ENCODE measurements at regions not wholly inside any gene's neighbourhood (a gene's known extent, or its start where the extent isn't known, plus 50 kb on each side); places are given as distances from the start of the nearest gene placed in this dataset.

DNA sequence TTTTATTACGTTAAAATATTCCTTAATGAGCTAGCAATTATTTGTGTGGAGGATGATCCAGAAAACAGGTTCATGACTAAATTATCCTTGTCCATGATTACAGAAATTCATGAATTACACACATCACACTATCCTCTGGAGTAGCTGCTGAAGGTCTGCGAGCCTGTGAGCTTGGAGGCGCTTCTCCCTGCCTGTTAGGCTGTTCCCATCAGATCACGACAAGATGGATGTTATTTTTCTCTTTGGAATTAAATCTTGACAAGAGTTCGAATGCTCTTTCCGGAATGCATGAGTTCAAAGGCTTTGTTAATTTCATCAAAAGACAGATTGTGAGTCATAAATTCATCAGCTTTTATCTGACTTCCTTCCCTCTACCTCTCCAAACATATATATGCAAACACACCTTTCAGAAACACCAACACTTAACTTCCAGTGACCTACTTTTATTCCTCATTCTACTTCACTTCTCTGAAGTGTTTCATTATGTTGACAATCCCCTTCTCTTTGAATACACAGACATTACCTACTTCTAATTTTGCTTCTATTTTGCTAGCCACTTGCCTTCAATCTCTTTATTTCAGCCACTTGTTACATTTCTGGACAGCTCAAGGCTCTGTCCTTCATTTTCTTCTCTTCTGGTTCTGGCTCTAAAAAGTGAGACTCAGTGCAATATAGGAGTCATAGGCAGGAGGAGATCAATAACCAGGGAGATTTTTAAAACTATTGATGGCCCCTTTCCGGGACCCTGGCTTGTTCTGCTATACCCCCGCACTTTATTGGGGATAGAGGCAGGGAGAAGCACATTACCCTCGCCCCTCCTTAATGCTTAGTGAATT lies 274.6 kb downstream of the BTG1 start:
- TF ChIP-seq, protein P1, sequence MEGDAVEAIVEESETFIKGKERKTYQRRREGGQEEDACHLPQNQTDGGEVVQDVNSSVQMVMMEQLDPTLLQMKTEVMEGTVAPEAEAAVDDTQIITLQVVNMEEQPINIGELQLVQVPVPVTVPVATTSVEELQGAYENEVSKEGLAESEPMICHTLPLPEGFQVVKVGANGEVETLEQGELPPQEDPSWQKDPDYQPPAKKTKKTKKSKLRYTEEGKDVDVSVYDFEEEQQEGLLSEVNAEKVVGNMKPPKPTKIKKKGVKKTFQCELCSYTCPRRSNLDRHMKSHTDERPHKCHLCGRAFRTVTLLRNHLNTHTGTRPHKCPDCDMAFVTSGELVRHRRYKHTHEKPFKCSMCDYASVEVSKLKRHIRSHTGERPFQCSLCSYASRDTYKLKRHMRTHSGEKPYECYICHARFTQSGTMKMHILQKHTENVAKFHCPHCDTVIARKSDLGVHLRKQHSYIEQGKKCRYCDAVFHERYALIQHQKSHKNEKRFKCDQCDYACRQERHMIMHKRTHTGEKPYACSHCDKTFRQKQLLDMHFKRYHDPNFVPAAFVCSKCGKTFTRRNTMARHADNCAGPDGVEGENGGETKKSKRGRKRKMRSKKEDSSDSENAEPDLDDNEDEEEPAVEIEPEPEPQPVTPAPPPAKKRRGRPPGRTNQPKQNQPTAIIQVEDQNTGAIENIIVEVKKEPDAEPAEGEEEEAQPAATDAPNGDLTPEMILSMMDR (IDR thresholded peaks at IDR 0.05; ENCODE audit: insufficient read depth, low read depth, low read length): no peak

DNA sequence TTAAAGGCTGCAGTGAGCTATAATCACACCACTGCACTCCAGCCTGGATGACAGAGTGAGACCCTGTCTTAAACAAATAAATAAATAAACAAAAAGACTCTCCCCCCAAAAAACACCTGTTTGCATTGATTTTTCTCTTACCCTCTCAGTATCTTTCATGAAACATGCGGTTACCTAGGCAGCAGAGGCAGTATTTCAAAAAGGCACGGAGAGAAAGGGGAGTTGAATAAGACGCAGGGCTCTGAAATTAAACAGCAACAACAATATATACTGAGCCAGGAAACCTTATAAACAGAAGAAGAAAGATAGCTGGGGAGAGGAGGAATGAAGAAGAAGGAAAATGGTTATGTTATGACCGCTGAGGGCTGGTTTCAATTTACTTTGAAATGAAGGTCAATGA lies 277.6 kb downstream of the BTG1 start:
- DNase-seq (ENCODE audit: low read depth): no peak
- TF ChIP-seq, protein P1 (IDR thresholded peaks at IDR 0.05; ENCODE audit: insufficient read depth, low read depth, low read length): no peak
- H3K4me3 ChIP-seq (ENCODE audit: low read depth, low read length): no peak overlapping the region

More for the DNA sequence above, 274.6 kb downstream of the BTG1 start:
- no peak for DNase-seq (ENCODE audit: low read depth)
- H3K4me3 ChIP-seq (ENCODE audit: low read depth, low read length): no peak overlapping the region

DNA sequence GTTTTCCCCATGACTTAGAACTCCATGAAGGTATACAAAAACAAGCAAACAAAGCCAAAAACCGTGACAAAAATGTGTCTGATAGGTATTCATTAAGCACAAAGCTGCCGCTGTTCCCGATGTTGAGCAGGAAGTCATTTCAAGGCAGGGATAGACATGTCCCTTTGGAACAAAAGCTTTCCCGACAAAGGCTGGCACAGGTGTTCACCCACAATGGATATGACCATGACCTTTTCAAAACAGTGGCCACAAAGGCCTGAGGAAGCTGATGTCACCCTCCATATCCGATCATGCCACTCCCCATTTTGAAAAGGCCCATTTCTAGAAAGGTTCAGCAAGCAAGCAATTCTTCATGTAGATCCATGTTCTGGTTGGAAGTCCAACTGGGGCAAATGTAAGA lies 279.1 kb downstream of the BTG1 start:
- no peak overlapping the region for H3K4me3 ChIP-seq (ENCODE audit: low read depth, low read length)
- no peak for DNase-seq (ENCODE audit: low read depth)
- TF ChIP-seq, protein P1 (IDR thresholded peaks at IDR 0.05; ENCODE audit: insufficient read depth, low read depth, low read length): no peak

GRCh38 chr12:91863702-91864101 lies 281.9 kb downstream of the BTG1 start:
- TF ChIP-seq, protein P1 (IDR thresholded peaks at IDR 0.05; ENCODE audit: insufficient read depth, low read depth, low read length): no peak
- DNase-seq (ENCODE audit: low read depth): no peak
- H3K4me3 ChIP-seq (ENCODE audit: low read depth, low read length): no peak overlapping the region

DNA sequence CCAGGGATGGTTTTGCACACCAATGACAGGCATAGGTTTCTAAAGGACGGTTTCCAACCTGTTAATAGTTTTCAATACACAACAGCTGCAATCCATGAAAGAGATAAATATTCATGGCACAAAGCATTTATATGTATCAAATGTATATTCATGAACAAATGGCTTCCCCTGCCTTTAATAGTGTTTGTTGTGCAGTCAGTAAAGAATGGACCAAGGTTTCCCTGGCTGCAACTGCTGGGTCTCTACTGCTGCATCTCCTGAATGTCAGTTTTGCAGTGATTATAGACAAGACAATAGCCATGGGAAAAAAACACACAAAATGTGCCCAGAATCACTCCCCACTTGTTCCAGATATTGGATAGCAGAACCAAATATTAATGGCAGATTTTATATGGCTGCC lies 284.1 kb downstream of the BTG1 start:
- no peak overlapping the region for H3K4me3 ChIP-seq (ENCODE audit: low read depth, low read length)
- TF ChIP-seq, protein P1 (IDR thresholded peaks at IDR 0.05; ENCODE audit: insufficient read depth, low read depth, low read length): no peak
- DNase-seq (ENCODE audit: low read depth): no peak

DNA sequence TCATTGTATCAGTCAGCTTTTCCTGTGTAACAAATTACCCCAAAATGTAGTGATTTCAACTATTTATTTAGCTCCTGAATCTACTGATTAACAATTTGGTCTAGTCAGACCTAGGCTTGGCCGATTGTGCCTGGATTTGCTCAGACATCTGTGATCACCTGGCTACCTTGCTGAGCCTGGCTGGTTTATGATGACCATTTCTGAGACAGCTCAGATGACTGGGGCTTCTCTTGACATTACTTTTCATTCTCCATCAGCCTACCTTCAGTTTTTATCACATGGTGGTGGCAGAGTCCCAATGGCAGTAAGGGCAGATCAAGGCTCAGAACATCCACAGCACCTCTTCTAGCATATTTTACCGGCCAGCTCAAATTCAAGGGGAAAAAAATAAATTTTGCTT lies 286.3 kb downstream of the BTG1 start:
- no peak for DNase-seq (ENCODE audit: low read depth)

More for the DNA sequence above, 286.3 kb downstream of the BTG1 start:
- H3K4me3 ChIP-seq (ENCODE audit: low read depth, low read length): no peak overlapping the region
- TF ChIP-seq, protein P1 (IDR thresholded peaks at IDR 0.05; ENCODE audit: insufficient read depth, low read depth, low read length): no peak

Data from fibroblast of villous mesenchyme (primary cell).